ENCODE measurements at regions not wholly inside any gene's neighbourhood (a gene's known extent, or its start where the extent isn't known, plus 50 kb on each side); places are given as distances from the start of the nearest gene placed in this dataset.
"Not testable (repeated sequence)": the region's sequence is repeated elsewhere in the genome, so short reads cannot be mapped to it uniquely, and the experiment has no call there.

DNA sequence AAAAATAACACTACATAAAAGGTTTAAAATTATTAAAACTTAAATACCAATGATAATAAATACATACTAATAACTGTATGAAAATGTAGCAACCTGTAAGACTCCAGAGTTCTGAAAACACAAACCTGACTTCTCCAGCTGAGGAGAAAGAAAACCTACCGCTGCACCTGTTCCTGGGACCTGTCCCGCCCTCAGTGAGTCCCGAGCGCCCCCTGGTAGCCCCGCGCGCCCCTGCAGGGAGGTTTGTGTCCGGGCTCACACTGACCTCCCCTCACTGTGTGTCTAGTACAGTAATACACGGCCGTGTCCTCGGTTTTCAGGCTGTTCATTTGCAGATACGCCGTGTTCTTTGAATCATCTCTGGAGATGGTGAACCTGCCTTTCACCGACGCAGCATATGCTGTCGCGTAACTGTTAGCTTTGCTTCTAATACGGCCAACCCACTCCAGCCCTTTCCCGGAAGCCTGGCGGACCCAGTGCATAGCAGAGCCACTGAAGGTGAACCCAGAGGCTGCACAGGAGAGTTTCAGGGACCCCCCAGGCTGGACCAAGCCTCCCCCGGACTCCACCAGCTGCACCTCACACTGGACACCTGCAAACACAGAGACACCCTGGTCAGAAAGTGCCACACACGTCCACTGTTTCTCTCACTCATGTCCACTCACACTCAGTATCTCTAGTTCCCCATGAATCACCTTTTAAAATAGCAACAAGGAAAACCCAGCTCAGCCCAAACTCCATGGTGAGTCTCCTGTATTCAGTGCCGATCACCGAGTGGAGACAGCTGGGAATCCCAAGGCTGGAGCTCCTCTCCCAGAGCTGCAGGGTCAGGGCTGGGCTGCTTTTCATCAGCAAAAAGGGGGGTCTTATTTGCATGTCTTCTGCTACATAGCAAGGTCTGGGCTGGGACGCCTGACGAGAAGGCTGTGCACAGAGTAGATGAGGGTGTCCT lies 1276.3 kb downstream of the TMEM121 start:
- TF ChIP-seq, protein P1, sequence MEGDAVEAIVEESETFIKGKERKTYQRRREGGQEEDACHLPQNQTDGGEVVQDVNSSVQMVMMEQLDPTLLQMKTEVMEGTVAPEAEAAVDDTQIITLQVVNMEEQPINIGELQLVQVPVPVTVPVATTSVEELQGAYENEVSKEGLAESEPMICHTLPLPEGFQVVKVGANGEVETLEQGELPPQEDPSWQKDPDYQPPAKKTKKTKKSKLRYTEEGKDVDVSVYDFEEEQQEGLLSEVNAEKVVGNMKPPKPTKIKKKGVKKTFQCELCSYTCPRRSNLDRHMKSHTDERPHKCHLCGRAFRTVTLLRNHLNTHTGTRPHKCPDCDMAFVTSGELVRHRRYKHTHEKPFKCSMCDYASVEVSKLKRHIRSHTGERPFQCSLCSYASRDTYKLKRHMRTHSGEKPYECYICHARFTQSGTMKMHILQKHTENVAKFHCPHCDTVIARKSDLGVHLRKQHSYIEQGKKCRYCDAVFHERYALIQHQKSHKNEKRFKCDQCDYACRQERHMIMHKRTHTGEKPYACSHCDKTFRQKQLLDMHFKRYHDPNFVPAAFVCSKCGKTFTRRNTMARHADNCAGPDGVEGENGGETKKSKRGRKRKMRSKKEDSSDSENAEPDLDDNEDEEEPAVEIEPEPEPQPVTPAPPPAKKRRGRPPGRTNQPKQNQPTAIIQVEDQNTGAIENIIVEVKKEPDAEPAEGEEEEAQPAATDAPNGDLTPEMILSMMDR (conservative IDR thresholded peaks at IDR 0.05; ENCODE audit: low read depth, low read length) = no peak
- no peak overlapping the region for H3K4me3 ChIP-seq (ENCODE audit: low read length)
- no peak for DNase-seq (ENCODE audit: low read depth)

- TF ChIP-seq, protein P1 (conservative IDR thresholded peaks at IDR 0.05; ENCODE audit: low read depth, low read length) = no peak
- H3K4me3 ChIP-seq (ENCODE audit: low read length) = no peak overlapping the region
- no peak for DNase-seq (ENCODE audit: low read depth)
Observed at GRCh38 chr14:106803379-106803778, 1277.0 kb downstream of the TMEM121 start.

- TF ChIP-seq, protein P1 (conservative IDR thresholded peaks at IDR 0.05; ENCODE audit: low read depth, low read length) = no peak
- DNase-seq (ENCODE audit: low read depth) = no peak
- no peak overlapping the region for H3K4me3 ChIP-seq (ENCODE audit: low read length)
Observed at GRCh38 chr14:106807493-106807892, 1281.1 kb downstream of the TMEM121 start.

GRCh38 chr14:106808458-106808857 lies 1282.1 kb downstream of the TMEM121 start:
- H3K4me3 ChIP-seq (ENCODE audit: low read length) = no peak overlapping the region
- DNase-seq (ENCODE audit: low read depth) = no peak
- TF ChIP-seq, protein P1 (conservative IDR thresholded peaks at IDR 0.05; ENCODE audit: low read depth, low read length) = no peak

DNA sequence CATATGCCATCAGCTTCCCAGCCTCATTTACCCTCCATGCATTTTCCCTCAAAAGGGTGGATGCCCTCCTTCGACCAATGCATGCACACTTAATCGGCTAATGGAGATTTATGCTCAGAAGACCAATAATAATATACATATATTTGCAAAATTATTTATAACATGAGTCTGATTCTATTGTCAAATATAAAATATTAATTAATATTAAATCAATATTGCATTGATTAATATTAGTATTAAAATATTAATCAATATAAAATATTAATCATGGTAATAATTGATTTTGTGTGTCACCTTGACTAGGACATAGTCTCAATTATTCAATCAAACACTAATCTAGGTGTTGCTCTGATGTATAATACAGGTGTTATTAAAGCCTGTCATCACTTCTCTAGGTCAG lies 1282.5 kb downstream of the TMEM121 start:
- TF ChIP-seq, protein P1 (conservative IDR thresholded peaks at IDR 0.05; ENCODE audit: low read depth, low read length) = no peak
- no peak for DNase-seq (ENCODE audit: low read depth)
- no peak overlapping the region for H3K4me3 ChIP-seq (ENCODE audit: low read length)

- TF ChIP-seq, protein P1 (conservative IDR thresholded peaks at IDR 0.05; ENCODE audit: low read depth, low read length) = no peak
- H3K4me3 ChIP-seq (ENCODE audit: low read length) = no peak overlapping the region
- DNase-seq (ENCODE audit: low read depth) = no peak
Observed at GRCh38 chr14:106809615-106810014, 1283.2 kb downstream of the TMEM121 start.

DNA sequence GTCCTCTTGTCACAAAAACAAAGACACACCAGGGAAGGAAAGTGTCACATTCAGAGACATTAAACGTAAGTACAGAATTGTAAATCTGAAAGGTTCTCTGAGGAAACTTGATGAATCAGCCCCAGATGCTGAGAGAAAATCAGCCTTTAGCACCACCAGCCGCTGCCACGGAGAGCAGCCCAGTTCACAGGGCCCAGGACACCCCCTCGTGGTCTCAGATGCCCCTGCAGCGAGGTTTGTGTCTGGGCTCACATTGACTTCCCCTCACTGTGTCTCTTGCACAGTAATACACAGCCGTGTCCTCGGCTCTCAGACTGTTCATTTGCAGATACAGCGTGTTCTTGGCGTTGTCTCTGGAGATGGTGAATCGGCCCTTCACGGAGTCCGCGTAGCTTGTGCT lies 1283.8 kb downstream of the TMEM121 start:
- not testable (repeated sequence) for DNase-seq (ENCODE audit: low read depth); H3K4me3 ChIP-seq (ENCODE audit: low read length)
